ENCODE measurements at regions not wholly inside any gene's neighbourhood (a gene's known extent, or its start where the extent isn't known, plus 50 kb on each side); places are given as distances from the start of the nearest gene placed in this dataset.

- TF ChIP-seq, protein P1, sequence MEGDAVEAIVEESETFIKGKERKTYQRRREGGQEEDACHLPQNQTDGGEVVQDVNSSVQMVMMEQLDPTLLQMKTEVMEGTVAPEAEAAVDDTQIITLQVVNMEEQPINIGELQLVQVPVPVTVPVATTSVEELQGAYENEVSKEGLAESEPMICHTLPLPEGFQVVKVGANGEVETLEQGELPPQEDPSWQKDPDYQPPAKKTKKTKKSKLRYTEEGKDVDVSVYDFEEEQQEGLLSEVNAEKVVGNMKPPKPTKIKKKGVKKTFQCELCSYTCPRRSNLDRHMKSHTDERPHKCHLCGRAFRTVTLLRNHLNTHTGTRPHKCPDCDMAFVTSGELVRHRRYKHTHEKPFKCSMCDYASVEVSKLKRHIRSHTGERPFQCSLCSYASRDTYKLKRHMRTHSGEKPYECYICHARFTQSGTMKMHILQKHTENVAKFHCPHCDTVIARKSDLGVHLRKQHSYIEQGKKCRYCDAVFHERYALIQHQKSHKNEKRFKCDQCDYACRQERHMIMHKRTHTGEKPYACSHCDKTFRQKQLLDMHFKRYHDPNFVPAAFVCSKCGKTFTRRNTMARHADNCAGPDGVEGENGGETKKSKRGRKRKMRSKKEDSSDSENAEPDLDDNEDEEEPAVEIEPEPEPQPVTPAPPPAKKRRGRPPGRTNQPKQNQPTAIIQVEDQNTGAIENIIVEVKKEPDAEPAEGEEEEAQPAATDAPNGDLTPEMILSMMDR (IDR thresholded peaks at IDR 0.05; ENCODE audit: unreplicated experiment): no peak
- no peak for DNase-seq (ENCODE audit: low spot score)
- no peaks in the 10 kb centered on the region for H3K36me3 Mint-ChIP-seq (ENCODE audit: low read depth, unreplicated experiment)
- peaks cover 4% of the 10 kb centered on the region for H3K27me3 Mint-ChIP-seq (ENCODE audit: unreplicated experiment)
- no peak overlapping the region for H3K4me3 Mint-ChIP-seq (ENCODE audit: unreplicated experiment)
- H3K4me1 Mint-ChIP-seq (ENCODE audit: unreplicated experiment): no peaks in the 10 kb centered on the region
- no peak overlapping the region for H3K27ac Mint-ChIP-seq (ENCODE audit: unreplicated experiment)
- no peaks in the 10 kb centered on the region for H3K9me3 Mint-ChIP-seq (ENCODE audit: unreplicated experiment)
These were observed 80.1 kb downstream of the MTERF1 start for GRCh38 chr7:91800389-91800788.

GRCh38 chr7:91801331-91801983 lies 79.0 kb downstream of the MTERF1 start:
- Mint-ChIP-seq H3K36me3 (ENCODE audit: low read depth, unreplicated experiment) (no peaks in the 10 kb centered on the region), H3K9me3 (ENCODE audit: unreplicated experiment) (no peaks in the 10 kb centered on the region), H3K27ac (ENCODE audit: unreplicated experiment) (no peak overlapping the region), H3K4me3 (ENCODE audit: unreplicated experiment) (no peak overlapping the region), H3K4me1 (ENCODE audit: unreplicated experiment) (no peaks in the 10 kb centered on the region), H3K27me3 (ENCODE audit: unreplicated experiment) (peaks cover 4% of the 10 kb centered on the region)
- TF ChIP-seq, protein P1 (IDR thresholded peaks at IDR 0.05; ENCODE audit: unreplicated experiment): no peak
- DNase-seq (ENCODE audit: low spot score): no peak

- no peak for DNase-seq (ENCODE audit: low spot score)
- H3K27me3 Mint-ChIP-seq (ENCODE audit: unreplicated experiment): no peaks in the 10 kb centered on the region
- no peak overlapping the region for H3K27ac Mint-ChIP-seq (ENCODE audit: unreplicated experiment)
- no peaks in the 10 kb centered on the region for H3K4me1 Mint-ChIP-seq (ENCODE audit: unreplicated experiment)
- no peak overlapping the region for H3K4me3 Mint-ChIP-seq (ENCODE audit: unreplicated experiment)
- H3K9me3 Mint-ChIP-seq (ENCODE audit: unreplicated experiment): no peaks in the 10 kb centered on the region
- H3K36me3 Mint-ChIP-seq (ENCODE audit: low read depth, unreplicated experiment): no peaks in the 10 kb centered on the region
- TF ChIP-seq, protein P1 (IDR thresholded peaks at IDR 0.05; ENCODE audit: unreplicated experiment): no peak
These were observed 69.3 kb downstream of the MTERF1 start for GRCh38 chr7:91811236-91811635.

DNA sequence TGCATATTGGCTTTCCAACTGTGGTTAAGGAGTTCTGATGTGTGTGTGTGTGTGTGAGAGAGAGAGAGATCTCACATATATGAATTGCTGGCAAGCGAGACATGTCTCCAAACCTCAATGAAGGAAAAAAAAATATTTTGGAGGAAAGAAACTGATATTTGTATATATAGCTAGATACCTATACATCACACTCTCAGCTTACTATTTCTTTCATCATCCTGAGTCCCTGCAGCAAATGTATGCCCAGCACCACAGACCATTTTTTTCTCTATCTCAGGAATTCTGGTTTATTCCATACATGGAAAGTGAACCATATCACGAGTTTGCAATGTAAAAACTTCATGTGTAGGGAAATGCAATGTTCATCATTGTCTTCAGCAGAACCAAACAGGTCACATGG lies 68.9 kb downstream of the MTERF1 start:
- TF ChIP-seq, protein P1 (IDR thresholded peaks at IDR 0.05; ENCODE audit: unreplicated experiment): no peak
- Mint-ChIP-seq H3K27ac (ENCODE audit: unreplicated experiment) (no peak overlapping the region), H3K9me3 (ENCODE audit: unreplicated experiment) (no peaks in the 10 kb centered on the region), H3K27me3 (ENCODE audit: unreplicated experiment) (no peaks in the 10 kb centered on the region), H3K4me1 (ENCODE audit: unreplicated experiment) (no peaks in the 10 kb centered on the region), H3K4me3 (ENCODE audit: unreplicated experiment) (no peak overlapping the region), H3K36me3 (ENCODE audit: low read depth, unreplicated experiment) (no peaks in the 10 kb centered on the region)
- DNase-seq (ENCODE audit: low spot score): no peak

- H3K4me1 Mint-ChIP-seq (ENCODE audit: unreplicated experiment): no peaks in the 10 kb centered on the region
- no peak overlapping the region for H3K4me3 Mint-ChIP-seq (ENCODE audit: unreplicated experiment)
- H3K27ac Mint-ChIP-seq (ENCODE audit: unreplicated experiment): no peak overlapping the region
- H3K9me3 Mint-ChIP-seq (ENCODE audit: unreplicated experiment): no peaks in the 10 kb centered on the region
- no peaks in the 10 kb centered on the region for H3K36me3 Mint-ChIP-seq (ENCODE audit: low read depth, unreplicated experiment)
- no peaks in the 10 kb centered on the region for H3K27me3 Mint-ChIP-seq (ENCODE audit: unreplicated experiment)
- no peak for DNase-seq (ENCODE audit: low spot score)
- TF ChIP-seq, protein P1 (IDR thresholded peaks at IDR 0.05; ENCODE audit: unreplicated experiment): no peak
These were observed 68.1 kb downstream of the MTERF1 start for GRCh38 chr7:91812388-91812787.
